HK-2 (cell line): ENCODE measurements at regions not wholly inside any gene's neighbourhood (a gene's known extent, or its start where the extent isn't known, plus 50 kb on each side); places are given as distances from the start of the nearest gene placed in this dataset.

Experiments used
- DNase-seq: peaks from one replicate; pipeline ENCODE4 v3.0.0-alpha.2; 2018; ENCODE audit not compliant: unreplicated experiment

DNA sequence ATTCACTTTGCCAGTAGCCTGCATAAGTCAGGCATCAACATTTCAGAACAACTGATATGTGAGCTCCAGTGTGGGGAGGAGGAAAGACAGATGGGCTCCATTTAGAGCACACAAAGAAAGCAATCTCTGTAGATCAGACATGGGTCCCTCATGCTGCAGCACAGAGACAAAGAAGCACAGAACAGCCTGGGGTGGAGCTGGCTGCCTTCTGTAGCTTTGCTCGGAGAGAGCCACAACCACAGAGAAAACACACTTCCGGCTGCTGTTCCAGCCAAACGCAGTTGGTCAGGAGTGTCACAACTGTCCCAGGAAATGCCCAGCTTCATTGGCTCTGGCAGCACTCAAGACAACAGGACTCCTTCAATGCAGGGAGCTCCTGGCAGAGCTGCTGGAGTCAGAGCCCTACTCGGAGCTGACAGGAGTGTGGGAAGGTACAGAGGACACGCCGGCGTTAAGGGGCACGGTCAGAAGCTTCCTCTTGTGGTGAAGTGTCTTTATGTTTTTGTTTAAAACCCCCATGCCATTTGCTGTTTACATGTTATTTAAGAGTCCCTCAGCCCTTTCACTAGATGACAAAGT is 494.4 kb downstream of the TCERG1L start:
- no peak for DNase-seq

DNA sequence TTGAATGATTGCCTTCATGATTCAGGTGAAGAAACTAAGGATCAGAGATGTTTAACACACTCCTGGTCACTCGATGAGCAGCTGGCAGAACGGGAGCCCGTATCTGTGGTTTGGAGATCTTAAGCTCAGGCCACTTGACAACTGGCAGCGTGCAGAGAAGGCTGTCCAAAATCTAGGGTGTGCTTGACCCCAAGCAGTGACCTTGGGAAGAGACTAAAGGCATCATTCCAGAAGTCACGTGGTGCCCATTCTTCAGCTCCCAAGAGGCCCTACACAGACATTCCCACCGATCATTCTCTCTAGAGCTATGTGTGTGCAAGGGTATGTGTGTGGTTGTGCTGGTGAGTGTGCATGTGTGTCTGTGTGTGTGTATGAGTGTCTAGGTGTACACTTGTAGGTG is 493.8 kb downstream of the TCERG1L start:
- DNase-seq, result no peak

DNA sequence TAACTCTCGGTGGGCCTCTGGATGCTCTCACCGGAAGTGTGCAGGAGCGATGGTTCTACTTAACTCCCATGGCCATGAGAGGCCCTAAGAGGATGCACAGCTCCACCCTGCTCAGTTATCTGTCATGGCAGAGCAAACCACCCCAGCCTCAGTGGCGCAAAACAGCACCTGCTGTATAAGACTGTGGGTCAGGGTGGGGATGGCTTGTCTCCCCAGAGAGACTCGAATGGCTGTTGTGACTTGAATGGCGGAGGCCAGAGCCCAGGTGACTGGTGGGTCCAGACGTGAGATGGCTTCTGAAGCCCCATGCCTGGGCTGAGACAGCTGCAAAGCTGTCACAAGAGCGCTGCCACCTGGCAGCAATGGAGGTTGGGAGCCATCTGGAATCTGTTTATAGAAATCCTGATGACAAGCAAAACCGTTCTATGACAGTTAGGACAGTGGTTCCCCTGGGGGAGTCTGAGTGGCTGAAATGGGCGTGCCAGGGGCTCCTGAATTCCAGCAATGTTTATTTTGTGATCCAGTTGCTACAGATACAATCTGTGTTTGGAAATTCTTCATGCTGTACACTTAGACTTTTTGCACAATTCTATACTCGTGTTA is 490.5 kb downstream of the TCERG1L start:
- no peak for DNase-seq

DNA sequence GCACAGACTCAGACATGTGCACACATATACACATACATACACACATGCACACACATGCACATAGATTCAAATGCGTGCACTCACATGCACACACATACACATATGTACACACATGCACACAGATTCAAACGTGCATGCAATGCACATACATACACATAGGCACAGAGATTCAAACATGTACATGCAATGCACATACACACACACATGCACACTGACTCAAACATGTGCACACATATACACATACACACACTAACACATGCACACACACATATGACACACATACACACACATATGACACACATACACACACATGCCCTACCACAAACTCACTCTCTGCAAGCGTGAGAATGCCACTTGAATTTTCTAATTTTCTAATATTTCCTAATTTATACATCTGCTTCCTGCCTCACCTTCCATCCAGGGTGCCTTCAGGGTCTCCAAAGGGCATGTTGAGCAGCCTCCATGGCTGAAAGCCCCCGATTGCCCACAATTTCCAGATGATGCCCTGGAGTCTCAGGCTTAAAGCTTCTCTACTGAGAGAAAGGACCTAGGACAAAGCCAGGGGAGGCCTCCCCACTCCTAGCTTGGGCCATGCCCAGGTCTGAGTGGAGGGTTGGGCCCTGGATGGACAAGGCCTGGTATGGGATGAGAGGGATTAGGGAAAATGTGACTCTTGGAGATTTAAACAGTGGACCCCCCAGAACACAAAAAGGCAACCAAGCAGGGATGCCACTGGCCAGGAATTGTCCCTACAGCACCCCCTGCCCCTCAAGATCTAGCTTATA is 487.1 kb downstream of the TCERG1L start:
- DNase-seq, result no peak

DNA sequence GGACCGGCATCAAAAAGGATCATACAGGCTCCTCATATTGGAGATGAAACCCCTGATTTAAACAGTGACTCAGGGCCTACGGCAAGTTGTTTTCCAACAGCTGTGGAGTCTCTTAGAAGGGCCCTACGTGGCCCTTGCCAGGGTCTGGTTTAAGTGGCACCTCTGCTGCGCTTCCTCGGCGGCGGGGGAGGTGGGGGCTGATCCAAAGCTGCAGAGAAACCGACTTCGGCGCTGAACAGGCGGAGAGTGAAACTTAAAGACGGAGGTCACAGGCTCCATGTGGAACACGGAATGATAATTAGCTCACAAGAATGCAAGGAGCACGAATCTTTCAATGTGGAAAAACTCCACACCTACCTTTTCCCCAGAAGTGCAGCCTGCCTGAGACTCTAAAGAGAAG is 477.9 kb downstream of the TCERG1L start:
- no peak for DNase-seq

DNA sequence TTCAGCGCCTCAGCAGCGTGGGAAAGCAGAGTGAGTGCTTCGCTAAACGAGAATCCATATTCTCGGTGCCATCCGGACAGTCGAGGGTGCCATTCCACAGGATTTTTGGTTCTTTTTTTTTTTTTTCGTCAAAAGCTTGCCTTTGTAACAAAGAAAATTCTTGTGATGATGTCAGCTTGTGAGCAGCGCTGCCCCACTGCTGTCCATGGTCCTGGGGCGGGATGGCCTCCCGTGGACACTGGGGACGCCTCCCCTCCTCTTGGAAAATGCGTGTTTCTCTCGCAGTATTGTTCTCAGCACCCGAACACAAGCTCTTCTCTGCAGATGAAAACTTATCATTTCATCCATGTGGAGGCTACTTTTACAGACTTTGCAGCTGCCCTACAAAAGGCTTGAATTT is 477.4 kb downstream of the TCERG1L start:
- no peak for DNase-seq

DNA sequence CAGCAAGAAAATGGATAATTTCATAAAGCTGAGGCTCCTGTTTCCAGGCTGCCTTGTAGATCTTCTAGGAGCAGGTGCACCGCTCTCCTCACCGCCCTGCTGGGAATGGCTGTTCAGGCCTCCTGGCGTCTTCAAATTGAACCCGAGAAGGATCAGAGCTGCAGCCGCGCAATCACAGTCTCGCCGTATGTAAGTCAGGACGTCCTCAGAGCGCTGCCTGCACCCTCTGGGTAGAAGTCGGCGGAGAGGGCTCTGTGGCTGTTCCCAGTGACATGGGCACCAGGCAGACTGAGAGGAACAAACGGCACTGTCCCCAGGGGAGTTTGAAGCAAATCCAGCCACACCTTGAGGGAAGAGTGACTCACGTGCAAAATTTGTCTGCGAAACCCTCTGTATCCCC is 476.9 kb downstream of the TCERG1L start:
- DNase-seq, result no peak

DNA sequence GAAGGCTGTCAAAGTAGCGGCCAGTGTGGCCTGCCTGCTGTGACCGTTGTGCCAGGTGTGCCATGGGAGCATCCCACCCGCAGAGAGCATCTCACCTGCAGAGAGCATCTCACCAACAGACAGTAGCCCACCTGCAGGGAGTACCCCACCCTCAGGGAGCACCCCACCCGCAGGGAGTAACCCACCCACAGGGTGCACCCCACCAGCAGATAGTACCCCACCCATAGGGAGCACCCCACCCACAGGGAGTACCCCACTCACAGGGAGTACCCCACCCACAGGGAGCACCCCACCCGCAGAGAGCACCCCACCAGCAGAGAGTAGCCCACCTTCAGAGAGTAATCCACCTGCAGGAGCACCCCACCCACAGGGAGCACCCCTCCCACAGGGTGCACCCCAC is 476.5 kb downstream of the TCERG1L start:
- DNase-seq, result no peak

DNA sequence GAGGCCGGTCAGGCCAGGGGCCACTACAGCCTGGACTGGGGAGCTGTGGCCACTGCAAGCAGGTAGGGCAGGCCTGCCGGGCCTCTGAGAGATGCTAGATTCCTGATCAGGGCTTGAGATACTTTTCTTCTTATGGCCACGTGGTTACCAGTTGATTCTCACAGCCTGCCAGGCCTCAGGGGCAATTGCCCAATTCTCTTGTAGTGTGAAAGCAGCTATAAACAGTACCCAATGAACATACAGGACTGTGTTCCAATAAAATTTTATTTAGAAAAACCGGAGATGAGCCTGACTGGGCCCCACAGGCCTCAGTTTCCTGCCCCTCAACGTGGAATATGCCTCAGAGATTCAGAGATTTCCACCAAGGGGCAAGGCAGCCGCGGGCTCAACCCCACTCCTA is 475.2 kb downstream of the TCERG1L start:
- DNase-seq, result no peak

DNA sequence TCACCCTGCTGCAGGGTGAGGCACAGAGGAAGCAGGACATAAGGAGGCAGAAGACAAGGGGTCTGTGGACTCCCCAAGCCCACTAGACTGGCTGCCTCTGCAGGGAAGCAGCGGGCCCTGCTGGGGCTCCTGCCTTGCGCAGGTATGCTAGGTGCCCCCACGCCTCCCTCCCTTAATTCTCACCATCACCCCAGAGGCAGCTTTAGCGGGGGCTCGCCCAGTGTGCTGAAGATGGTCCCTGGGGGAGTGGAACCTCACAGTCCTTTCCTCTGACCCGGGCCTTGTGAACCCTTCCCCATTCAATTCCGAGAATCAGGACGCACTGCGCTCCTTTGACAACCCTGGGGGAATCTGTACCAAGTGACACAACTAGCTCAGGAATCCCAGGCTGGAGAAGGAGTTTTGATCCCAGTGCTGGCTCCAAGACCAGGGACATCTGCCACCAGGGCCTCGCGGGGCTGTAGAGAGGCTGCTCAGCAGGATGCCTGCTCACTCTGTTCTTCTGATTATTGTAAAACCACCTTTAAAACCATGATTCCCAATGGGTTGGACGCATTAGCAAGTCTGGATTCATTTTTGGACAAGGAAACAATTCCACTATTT is 468.4 kb downstream of the TCERG1L start:
- DNase-seq, result no peak

DNA sequence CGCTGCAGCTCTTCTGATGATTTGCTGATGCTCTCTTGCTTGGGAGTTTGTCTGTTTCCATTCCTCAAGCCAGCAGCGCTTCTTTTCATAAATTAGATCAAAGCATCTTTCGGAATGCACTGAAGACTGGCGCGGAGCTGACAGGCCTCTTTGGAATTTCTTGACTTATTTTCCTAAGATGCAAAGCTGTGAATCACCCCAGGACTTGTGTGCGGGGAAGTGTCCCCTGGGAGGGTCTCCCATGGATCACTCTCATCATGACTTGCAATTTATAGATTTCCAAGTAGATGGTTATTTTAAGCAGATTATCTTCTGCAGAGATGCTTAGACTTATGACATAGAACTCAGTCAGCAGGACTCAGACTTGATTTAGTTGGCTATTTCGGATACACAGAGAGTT is 467.2 kb downstream of the TCERG1L start:
- no peak for DNase-seq

DNA sequence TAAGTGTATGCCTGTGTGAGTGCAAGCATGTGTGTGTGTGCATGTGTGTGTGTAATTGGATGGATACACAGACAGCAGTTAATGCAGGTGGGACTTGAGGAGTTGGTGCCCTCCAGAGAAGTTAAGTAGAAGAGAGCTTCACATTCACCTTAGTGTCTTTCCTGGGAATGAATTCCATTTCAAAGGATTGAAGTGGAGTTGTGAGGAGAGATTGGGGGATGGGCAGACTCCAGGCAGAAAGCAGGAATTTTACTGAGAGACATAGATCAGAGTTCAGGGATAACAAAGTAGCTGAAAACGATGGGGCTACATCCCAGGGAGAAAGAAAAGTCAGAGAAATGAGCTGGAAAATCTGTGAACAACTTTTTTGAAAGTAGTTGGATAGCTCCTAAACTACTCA is 464.4 kb downstream of the TCERG1L start:
- no peak for DNase-seq

DNA sequence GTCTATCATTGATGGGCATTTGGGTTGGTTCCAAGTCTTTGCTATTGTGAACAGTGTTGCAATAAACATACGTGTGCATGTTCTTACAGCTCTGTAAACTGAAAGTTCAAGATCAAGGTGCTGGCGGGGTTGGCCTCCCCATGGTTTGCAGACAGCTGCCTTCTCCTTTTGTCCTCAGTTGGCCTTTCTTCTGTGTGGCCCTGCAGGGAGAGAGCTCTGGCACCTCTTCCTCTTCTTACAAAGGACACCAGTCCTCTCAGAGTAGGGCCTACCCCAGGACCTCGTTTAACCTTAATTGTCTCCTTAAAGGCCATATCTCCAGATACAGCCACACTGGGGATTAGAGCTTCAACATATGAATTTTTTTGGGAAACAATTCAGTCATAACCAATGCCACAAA is 462.7 kb downstream of the TCERG1L start:
- no peak for DNase-seq

DNA sequence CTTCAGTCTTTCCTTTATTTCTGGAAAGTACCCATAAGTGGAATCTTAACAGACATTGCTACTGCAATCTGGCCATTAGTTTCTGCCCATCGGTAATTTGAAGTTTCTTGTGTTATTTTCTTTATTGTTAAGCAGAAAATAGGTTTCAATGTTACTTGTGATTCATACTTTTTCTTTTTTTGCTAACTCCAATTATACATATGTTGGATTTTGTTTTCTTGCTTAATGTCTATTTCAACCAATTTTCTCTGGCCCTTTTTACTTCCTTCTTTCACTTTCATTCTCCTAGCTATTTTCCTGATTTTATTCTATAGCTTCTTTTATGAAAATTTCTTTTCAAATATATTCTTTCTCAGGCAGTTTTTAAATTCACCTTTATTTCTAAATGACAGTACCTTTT is 457.4 kb downstream of the TCERG1L start:
- DNase-seq, result no peak

DNA sequence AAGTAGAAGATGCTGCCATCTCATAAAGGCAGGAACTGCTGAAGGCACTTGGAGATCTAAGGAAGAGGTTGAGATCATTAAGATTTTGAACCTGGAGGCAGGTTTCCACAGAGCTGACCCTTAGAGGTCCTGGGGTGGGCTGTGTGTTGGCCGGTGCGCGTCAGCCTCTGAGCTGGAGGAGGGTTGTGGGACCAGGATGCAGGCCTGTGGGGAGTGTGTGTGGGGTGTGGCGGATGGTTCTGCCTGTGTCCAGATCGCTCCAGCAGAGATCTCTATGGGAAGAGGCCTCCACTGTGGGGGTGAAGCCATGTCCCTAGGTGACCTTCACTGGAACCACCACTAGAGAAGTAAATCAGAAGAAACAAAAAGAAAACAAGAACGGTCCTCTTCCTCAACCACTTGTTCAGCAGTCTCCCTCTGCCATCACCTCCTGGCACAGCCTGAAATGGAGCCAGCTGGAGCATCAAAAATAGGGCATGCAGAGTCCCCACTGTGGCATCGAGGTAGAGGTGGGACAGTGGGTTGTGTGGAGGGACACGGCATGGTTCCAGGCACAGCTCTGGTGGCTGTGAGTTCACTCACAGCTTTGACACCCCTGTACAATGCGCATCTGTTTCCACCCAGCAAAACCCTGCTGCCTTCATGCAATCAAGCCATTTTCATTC is 453.8 kb downstream of the TCERG1L start:
- no peak for DNase-seq

DNA sequence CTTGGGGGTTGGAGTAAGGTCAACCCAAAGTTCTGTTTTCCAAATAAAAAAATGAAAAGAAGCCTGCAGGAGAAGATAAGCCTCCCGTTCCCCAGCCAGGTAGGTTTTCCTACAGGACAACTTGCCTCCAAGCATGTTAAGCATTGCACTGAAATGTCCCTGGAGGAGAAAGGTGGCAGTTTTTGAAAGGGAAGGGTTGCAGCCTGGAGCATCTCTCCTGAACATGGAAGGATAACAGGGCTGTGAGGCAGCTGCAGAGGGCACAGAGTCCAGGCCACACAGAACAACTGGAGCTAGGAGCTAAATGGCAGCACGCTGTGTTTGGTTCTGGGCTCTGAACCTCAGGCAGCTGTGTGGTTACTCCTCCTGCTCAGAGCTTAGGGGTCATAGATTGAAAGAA is 452.9 kb downstream of the TCERG1L start:
- no peak for DNase-seq

DNA sequence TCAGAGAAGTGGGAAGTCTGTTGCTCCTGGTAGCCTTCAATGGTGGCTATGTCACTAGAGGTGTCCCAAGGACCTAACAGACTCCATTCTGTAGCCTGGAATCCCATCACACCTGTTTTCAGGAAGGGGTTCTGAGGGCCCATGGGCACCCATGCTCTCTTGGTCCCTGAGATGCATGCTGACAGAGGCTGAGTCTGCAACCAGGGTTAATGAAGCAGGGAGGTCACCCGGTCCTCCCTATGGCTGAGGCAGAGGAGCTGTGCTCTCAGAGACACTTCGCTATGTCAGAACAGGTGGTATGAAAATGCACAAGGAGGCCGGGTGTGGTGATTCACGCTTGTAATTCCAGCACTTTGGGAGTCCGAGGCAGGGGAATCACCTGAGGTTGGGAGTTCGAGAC is 452.1 kb downstream of the TCERG1L start:
- no peak for DNase-seq

DNA sequence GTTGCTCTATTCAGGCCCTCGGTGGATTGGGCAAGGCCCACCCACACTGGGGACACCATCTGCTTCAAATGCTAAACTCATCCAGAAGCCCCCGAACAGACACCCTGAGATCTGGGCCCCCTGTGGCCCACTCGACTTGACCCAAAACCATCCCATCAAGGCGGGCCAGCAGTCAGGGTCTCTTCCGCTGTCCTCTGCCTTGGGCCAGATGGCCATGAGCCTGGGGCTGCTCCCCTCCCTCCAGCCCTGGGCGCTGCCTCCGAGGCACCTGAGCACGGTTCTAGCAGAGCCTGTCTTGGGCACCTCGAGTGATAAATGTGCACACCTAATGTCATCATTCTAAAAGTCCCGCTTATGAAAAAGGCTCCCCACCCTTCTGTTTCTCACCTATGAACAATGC is 449.4 kb downstream of the TCERG1L start:
- no peak for DNase-seq

DNA sequence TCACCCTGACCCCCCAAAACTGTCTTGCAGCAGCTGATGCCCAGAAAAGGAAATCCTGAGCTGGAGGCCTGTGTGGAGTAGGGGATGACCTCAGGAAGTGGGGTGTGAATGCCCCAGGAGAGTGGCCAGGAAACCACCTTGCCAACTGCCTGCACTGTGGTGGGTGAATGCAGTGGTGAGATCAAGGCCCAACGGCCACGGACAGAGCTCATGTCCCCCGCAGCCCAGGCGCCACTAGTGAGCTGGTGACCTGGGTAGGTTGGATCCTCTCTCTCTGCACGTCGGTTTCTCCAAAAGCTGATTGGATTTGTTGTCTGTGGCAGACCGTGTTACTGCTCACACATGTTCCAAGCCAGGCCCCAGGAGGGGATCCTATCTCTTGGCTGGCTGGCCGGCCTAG is 448.9 kb downstream of the TCERG1L start:
- no peak for DNase-seq

DNA sequence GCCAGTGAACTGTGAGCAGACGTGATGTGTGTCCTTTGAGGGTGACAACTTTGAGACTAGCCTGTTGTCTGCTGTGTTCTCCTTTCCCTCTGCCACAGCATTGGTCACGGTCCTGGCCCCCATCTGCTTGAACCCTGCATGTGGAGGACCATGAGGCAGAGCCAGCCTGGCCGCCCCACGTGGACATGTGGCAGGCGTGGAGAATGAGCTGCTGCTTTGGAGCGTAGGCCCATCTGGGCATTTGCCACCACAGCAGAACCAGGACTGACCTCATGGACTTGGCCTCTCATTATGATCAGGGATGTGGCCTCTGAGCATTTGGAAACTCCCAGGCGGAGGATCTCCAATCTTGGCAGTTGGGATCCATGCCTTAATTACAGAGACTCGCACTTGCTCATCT is 448.5 kb downstream of the TCERG1L start:
- DNase-seq, result no peak

DNA sequence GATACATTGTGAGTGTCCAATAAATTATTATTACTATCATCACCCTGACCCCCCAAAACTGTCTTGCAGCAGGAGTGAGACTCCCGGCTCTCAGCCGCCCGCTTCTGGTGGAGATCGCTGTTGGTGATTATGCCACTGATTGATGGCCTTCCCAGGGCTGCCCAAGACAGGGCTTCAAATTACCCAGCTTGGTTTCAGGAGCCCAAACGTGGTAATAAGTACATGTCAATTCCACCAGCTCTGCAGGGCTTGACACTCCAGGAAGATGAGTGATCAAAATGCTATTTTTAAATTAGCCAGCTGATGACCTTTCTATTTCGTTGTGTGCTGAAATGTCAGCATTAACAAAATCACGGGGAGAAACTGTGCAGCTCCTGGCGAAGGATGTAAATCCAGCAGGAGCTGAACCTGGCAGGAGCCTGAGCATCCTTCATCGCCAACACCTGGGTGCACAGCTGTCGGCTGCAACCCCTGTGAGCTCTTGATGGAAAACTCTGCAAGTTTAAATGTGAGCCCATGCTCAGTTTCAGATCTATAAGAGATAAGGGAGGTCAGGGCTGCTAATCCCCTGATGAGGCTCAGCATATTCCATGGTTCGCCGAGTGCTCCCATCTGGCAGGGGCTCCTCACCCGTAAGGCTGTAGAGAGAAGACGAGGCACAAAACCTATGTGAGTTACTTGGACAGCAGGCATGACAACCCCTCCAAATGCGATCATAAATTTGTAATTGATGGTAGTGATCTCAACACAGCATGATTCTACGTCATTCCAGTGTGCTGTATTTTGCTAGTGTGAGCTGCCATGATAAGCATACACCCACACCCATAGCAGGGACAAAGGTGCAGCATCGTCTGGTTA is 446.3 kb downstream of the TCERG1L start:
- DNase-seq, result no peak

DNA sequence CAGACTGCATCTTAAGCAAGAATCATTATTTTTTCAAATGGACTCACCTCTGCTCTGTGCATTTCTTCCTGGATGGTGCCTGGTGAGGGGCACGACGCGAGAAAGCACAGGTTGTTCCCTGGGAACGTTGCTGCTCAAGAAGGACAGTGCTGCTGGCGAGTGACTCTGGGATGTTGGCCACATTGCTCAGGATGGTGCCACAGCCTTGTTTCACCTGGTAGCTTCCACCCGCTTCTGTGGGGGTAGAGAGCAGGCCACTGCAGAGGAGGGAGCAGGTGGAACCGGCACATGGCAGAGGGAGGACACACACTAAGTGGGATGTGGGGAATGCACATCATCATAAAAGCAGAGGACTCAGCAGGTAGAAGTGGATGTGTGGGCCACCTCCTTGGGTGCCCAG is 444.7 kb downstream of the TCERG1L start:
- no peak for DNase-seq
